Activated naive CD4-positive, alpha-beta T cell treated with Interleukin-2 at 50 U/mL for 16 hours (primary cell): ENCODE measurements at regions not wholly inside any gene's neighbourhood (a gene's known extent, or its start where the extent isn't known, plus 50 kb on each side); places are given as distances from the start of the nearest gene placed in this dataset.
"Not testable (repeated sequence)": the region's sequence is repeated elsewhere in the genome, so short reads cannot be mapped to it uniquely, and the experiment has no call there.

Experiments used
- DNase-seq: peaks from one replicate; pipeline ENCODE4 v3.0.0-alpha.2; 2020

GRCh38 chr1:117708323-117709248, 102.7 kb downstream of the TENT5C start:
- DNase-seq, result no peak

- DNase-seq, result no peak
These were observed 103.4 kb downstream of the TENT5C start for GRCh38 chr1:117709249-117709691.

GRCh38 chr1:117710710-117711109, 104.9 kb downstream of the TENT5C start:
- no peak for DNase-seq

- DNase-seq, result no peak
These were observed 106.8 kb downstream of the TENT5C start for GRCh38 chr1:117712621-117713020.

- DNase-seq, result no peak
These were observed 108.7 kb downstream of the TENT5C start for GRCh38 chr1:117714546-117714945.

- not testable (repeated sequence) for DNase-seq
These were observed 110.2 kb downstream of the TENT5C start for GRCh38 chr1:117716030-117716429.

- DNase-seq, result not testable (repeated sequence)
These were observed 112.1 kb downstream of the TENT5C start for GRCh38 chr1:117717980-117718379.

- DNase-seq, result not testable (repeated sequence)
These were observed 112.7 kb downstream of the TENT5C start for GRCh38 chr1:117718596-117718995.

GRCh38 chr1:117719004-117719403, 113.2 kb downstream of the TENT5C start:
- no peak for DNase-seq

- DNase-seq, result no peak
These were observed 126.4 kb downstream of the TENT5C start for GRCh38 chr1:117732065-117732797.

- DNase-seq, result no peak
These were observed 127.1 kb downstream of the TENT5C start for GRCh38 chr1:117732956-117733355.

GRCh38 chr1:117734403-117734802, 128.6 kb downstream of the TENT5C start:
- DNase-seq, result no peak

- DNase-seq, result peak; percentile 28
These were observed 129.5 kb downstream of the TENT5C start for GRCh38 chr1:117735045-117735992.

- DNase-seq, result no peak
These were observed 133.7 kb downstream of the TENT5C start for GRCh38 chr1:117739504-117739903.

- DNase-seq, result no peak
These were observed 134.6 kb downstream of the TENT5C start for GRCh38 chr1:117740496-117740895.

GRCh38 chr1:117746565-117746964, 140.7 kb downstream of the TENT5C start:
- not testable (repeated sequence) for DNase-seq

- DNase-seq, result no peak
These were observed 141.8 kb downstream of the TENT5C start for GRCh38 chr1:117747605-117748004.

- no peak for DNase-seq
These were observed 145.5 kb downstream of the TENT5C start for GRCh38 chr1:117751321-117751720.

- no peak for DNase-seq
These were observed 146.8 kb downstream of the TENT5C start for GRCh38 chr1:117752661-117753060.

GRCh38 chr1:117753232-117753631, 147.4 kb downstream of the TENT5C start:
- DNase-seq, result no peak

- no peak for DNase-seq
These were observed 147.8 kb downstream of the TENT5C start for GRCh38 chr1:117753652-117754051.
